Hepatocyte (in vitro differentiated cells): ENCODE measurements at regions not wholly inside any gene's neighbourhood (a gene's known extent, or its start where the extent isn't known, plus 50 kb on each side); places are given as distances from the start of the nearest gene placed in this dataset.

Experiments
- EZH2 ChIP-seq: fragments of 200-600 bp; sonication (generic); IDR thresholded peaks from 2 replicates; pipeline ENCODE4 v1.6.1; 2016; ENCODE audit warnings: antibody characterized with exemption, mild to moderate bottlenecking, borderline replicate concordance
- EZH2phosphoT487 ChIP-seq: fragments of 200-600 bp; sonication (generic); IDR thresholded peaks from one replicate; pipeline ENCODE4 v1.6.1; 2018; ENCODE audit warnings: antibody characterized with exemption, mild to moderate bottlenecking, low read depth, moderate library complexity; ENCODE audit not compliant: unreplicated experiment, severe bottlenecking
- TF ChIP-seq, protein P1 (sequence below): fragments of 200-600 bp; sonication (generic); IDR thresholded peaks from 2 replicates; pipeline ENCODE4 v1.5.1; 2016; ENCODE audit warnings: antibody characterized with exemption, mild to moderate bottlenecking; ENCODE audit not compliant: poor library complexity

DNA sequence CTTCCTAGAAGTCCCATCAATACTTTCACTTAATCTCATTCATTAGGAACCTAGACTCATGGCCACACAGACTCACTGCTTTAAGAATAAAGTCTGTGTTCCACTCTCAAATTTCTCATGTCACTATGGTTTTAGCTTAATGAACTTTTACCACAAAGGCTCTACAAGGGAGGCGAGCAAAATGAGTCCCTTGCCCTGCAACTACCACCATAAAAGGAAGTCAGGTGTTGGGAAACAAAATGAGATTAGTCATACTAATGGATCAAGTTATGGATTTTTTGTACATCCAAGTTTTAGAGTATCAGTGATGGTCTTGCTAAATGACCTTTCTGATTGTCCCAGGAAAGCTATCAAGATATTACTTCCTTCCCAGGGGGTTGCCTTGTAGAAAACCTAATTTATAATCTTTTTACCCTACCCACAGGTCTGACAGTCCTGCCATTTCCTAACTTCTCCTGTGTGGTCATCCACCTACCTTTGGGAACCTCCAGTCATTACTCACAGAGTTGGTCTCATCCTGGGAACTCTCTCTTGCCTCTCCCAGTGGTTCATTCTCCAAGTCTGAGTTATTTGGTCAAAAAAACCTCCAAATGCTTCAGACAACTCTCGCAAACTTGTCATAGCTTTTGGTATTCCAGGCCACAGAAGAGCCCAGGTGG lies 51.8 kb upstream of the SLC16A1 start:
- TF ChIP-seq, protein P1, sequence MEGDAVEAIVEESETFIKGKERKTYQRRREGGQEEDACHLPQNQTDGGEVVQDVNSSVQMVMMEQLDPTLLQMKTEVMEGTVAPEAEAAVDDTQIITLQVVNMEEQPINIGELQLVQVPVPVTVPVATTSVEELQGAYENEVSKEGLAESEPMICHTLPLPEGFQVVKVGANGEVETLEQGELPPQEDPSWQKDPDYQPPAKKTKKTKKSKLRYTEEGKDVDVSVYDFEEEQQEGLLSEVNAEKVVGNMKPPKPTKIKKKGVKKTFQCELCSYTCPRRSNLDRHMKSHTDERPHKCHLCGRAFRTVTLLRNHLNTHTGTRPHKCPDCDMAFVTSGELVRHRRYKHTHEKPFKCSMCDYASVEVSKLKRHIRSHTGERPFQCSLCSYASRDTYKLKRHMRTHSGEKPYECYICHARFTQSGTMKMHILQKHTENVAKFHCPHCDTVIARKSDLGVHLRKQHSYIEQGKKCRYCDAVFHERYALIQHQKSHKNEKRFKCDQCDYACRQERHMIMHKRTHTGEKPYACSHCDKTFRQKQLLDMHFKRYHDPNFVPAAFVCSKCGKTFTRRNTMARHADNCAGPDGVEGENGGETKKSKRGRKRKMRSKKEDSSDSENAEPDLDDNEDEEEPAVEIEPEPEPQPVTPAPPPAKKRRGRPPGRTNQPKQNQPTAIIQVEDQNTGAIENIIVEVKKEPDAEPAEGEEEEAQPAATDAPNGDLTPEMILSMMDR, result no peak
- TF ChIP-seq EZH2phosphoT487 (no peak), EZH2 (no peak)
